OCI-LY1 (cell line): ENCODE measurements at regions not wholly inside any gene's neighbourhood (a gene's known extent, or its start where the extent isn't known, plus 50 kb on each side); places are given as distances from the start of the nearest gene placed in this dataset.

Source experiments
- H2AFZ ChIP-seq: fragments of 200-600 bp; sonication (generic), shearing (Covaris generic); 2 replicates; pipeline ENCODE4 v1.6.0; 2014; ENCODE audit warnings: antibody characterized with exemption, mild to moderate bottlenecking, low read length
- H3F3A ChIP-seq: fragments of 200-600 bp; sonication (generic), shearing (Covaris generic); 2 replicates; pipeline ENCODE4 v1.6.0; 2014; ENCODE audit warnings: mild to moderate bottlenecking, antibody characterized with exemption, low read length, moderate library complexity; ENCODE audit not compliant: insufficient read depth
- H3K27ac ChIP-seq: fragments of 200-600 bp; sonication (generic); 2 replicates; pipeline ENCODE4 v1.5.1; 2014; ENCODE audit warnings: low read length, mixed run types, mild to moderate bottlenecking, low read depth; ENCODE audit not compliant: poor library complexity, severe bottlenecking
- H3K27me3 ChIP-seq: fragments of 200-600 bp; sonication (generic); 2 replicates; pipeline ENCODE4 v1.6.0; 2014; ENCODE audit warnings: antibody characterized with exemption, mild to moderate bottlenecking, low read length, moderate library complexity; ENCODE audit not compliant: insufficient read depth
- H3K36me3 ChIP-seq: fragments of 200-600 bp; sonication (generic); 2 replicates; pipeline ENCODE4 v1.6.1; 2014; ENCODE audit warnings: mild to moderate bottlenecking, antibody characterized with exemption, low read length, moderate library complexity, mixed read lengths; ENCODE audit not compliant: insufficient read depth
- H3K4me1 ChIP-seq: fragments of 200-600 bp; sonication (generic); 2 replicates; pipeline ENCODE4 v1.5.1; 2014; ENCODE audit warnings: mild to moderate bottlenecking, low read length, moderate library complexity; ENCODE audit not compliant: insufficient read depth, severe bottlenecking
- H3K4me2 ChIP-seq: fragments of 200-600 bp; sonication (generic), shearing (Covaris generic); 2 replicates; pipeline ENCODE4 v1.6.1; 2014; ENCODE audit warnings: low read length
- H3K4me3 ChIP-seq: fragments of 200-600 bp; sonication (generic); 2 replicates; pipeline ENCODE4 v1.5.1; 2014; ENCODE audit warnings: low read length, low read depth, mild to moderate bottlenecking, mixed read lengths; ENCODE audit not compliant: poor library complexity, severe bottlenecking
- H3K79me2 ChIP-seq: fragments of 200-600 bp; shearing (Covaris generic); 2 replicates; pipeline ENCODE4 v1.6.1; 2016; ENCODE audit warnings: mixed run types, low read length, mixed read lengths; ENCODE audit not compliant: insufficient read depth
- H3K9ac ChIP-seq: fragments of 200-600 bp; sonication (generic), shearing (Covaris generic); 2 replicates; pipeline ENCODE4 v1.6.1; 2014; ENCODE audit warnings: mild to moderate bottlenecking, low read length, mixed read lengths
- H3K9me2 ChIP-seq: fragments of 200-600 bp; sonication (generic), shearing (Covaris generic); 2 replicates; pipeline ENCODE4 v1.6.1; 2014; ENCODE audit warnings: low read depth, mild to moderate bottlenecking, low read length, mixed read lengths
- H3K9me3 ChIP-seq: fragments of 200-600 bp; shearing (Covaris generic); 2 replicates; pipeline ENCODE4 v1.6.1; 2014; ENCODE audit warnings: low read length, mixed read lengths
- H4K20me1 ChIP-seq: fragments of 200-600 bp; sonication (generic), shearing (Covaris generic); 2 replicates; pipeline ENCODE4 v1.6.0; 2016; ENCODE audit warnings: mild to moderate bottlenecking, low read length; ENCODE audit not compliant: insufficient read depth
- CTCF ChIP-seq: fragments of 200-600 bp; sonication (generic), shearing (Covaris generic); IDR thresholded peaks from 2 replicates; pipeline ENCODE4 v1.5.1; 2017; ENCODE audit warnings: mild to moderate bottlenecking, antibody characterized with exemption, low read length, moderate library complexity, mixed read lengths
- EZH2 ChIP-seq: fragments of 200-600 bp; sonication (generic), shearing (Covaris generic); IDR thresholded peaks from 2 replicates; pipeline ENCODE4 v1.8.0; 2017; ENCODE audit warnings: borderline replicate concordance, mixed run types, mild to moderate bottlenecking, antibody characterized with exemption, low read length, moderate library complexity, mixed read lengths

GRCh38 chr4:152095701-152096070, 334.9 kb upstream of the GATB start:
- no peaks in the 10 kb centered on the region; the same call in 1 of the 2 replicates for H3K36me3 ChIP-seq
- no peaks in the 10 kb centered on the region for H3K9me2 ChIP-seq
- no peaks in the 10 kb centered on the region for H3K79me2 ChIP-seq
- H3K4me3 ChIP-seq = no peak overlapping the region
- no peak overlapping the region for H3K4me2 ChIP-seq
- H3K4me1 ChIP-seq = peaks cover 17% of the 10 kb centered on the region
- no peaks in the 10 kb centered on the region for H3F3A ChIP-seq
- no peaks in the 10 kb centered on the region for H3K27me3 ChIP-seq
- H3K27ac ChIP-seq = no peak overlapping the region
- H4K20me1 ChIP-seq = no peaks in the 10 kb centered on the region
- no peak overlapping the region for H2AFZ ChIP-seq
- TF ChIP-seq CTCF = no peak
- TF ChIP-seq EZH2 = no peak
- H3K9ac ChIP-seq = no peak overlapping the region
- H3K9me3 ChIP-seq = no peaks in the 10 kb centered on the region

GRCh38 chr4:152094970-152095700, 334.3 kb upstream of the GATB start:
- Histone ChIP-seq H3K4me1 (peaks cover 12% of the 10 kb centered on the region), H3K9ac (no peak overlapping the region), H3K4me2 (no peak overlapping the region), H4K20me1 (no peaks in the 10 kb centered on the region), H3K9me2 (no peaks in the 10 kb centered on the region), H3K9me3 (no peaks in the 10 kb centered on the region), H3F3A (no peaks in the 10 kb centered on the region), H3K36me3 (no peaks in the 10 kb centered on the region; the same call in 1 of the 2 replicates), H3K27me3 (no peaks in the 10 kb centered on the region), H3K79me2 (no peaks in the 10 kb centered on the region), H3K4me3 (no peak overlapping the region), H2AFZ (no peak overlapping the region), H3K27ac (no peak overlapping the region)
- TF ChIP-seq CTCF = no peak
- no peak for TF ChIP-seq EZH2

- Histone ChIP-seq H3K4me2 (no peak overlapping the region), H3K36me3 (no peaks in the 10 kb centered on the region; the same call in 1 of the 2 replicates), H3K27me3 (no peaks in the 10 kb centered on the region), H4K20me1 (no peaks in the 10 kb centered on the region), H3K9ac (no peak overlapping the region), H3K9me3 (no peaks in the 10 kb centered on the region), H3K27ac (no peak overlapping the region), H3K4me1 (no peaks in the 10 kb centered on the region), H3K4me3 (no peak overlapping the region), H3F3A (no peaks in the 10 kb centered on the region), H3K9me2 (no peaks in the 10 kb centered on the region), H2AFZ (no peak overlapping the region), H3K79me2 (no peaks in the 10 kb centered on the region)
- no peak for TF ChIP-seq CTCF
These were observed 330.6 kb upstream of the GATB start for GRCh38 chr4:152091405-152091804.
